Psoas muscle (tissue), 7 donors: ENCODE measurements at regions not wholly inside any gene's neighbourhood (a gene's known extent, or its start where the extent isn't known, plus 50 kb on each side); places are given as distances from the start of the nearest gene placed in this dataset.

Experiments
- ATAC-seq, 4 donors: fragments of 200-7000 bp; cut with Tn5 transposase; one replicate each; pipeline ENCODE4 v1.9.1; 2020; ENCODE audit warnings: moderate library complexity in 3 of 4, mild to moderate bottlenecking in 2 of 4
- DNase-seq, 2 donors: peaks; one replicate each; pipeline ENCODE4 v3.0.0-alpha.2; 2020
- H3K27ac ChIP-seq: fragments of 200-600 bp; one replicate; pipeline ENCODE4 v1.8.0; 2022
- H3K27me3 ChIP-seq, 3 donors: fragments of 200-600 bp in 1 of 3; one replicate each; pipeline versions ENCODE4 v1.6.1 to v1.8.0; 2013 to 2022; ENCODE audit warnings: low read length in 2 of 3, mild to moderate bottlenecking in 2 of 3, moderate library complexity in 1 of 3; ENCODE audit not compliant: insufficient read depth in 3 of 3
- H3K36me3 ChIP-seq, 2 donors: fragments of 200-600 bp in 1 of 2; one replicate each; pipeline versions ENCODE4 v1.6.1 to v1.8.0; 2013 to 2022; ENCODE audit warnings: low read depth in 1 of 2, mild to moderate bottlenecking in 1 of 2, moderate library complexity in 1 of 2; ENCODE audit not compliant: insufficient read depth in 1 of 2
- H3K4me1 ChIP-seq: fragments of 200-600 bp; one replicate; pipeline ENCODE4 v1.8.0; 2022
- H3K4me3 ChIP-seq: fragments of 200-600 bp; one replicate; pipeline ENCODE4 v1.8.0; 2022; ENCODE audit warnings: mild to moderate bottlenecking
- H3K9me3 ChIP-seq: fragments of 200-600 bp; one replicate; pipeline ENCODE4 v1.8.0; 2022
- CTCF ChIP-seq: fragments of 200-600 bp; IDR thresholded peaks from one replicate; pipeline ENCODE4 v1.8.0; 2022; ENCODE audit warnings: antibody characterized with exemption
- WGBS, 3 donors: extraction: QIAGEN DNeasy Blood & Tissue Kit; methylation state at CpG; one replicate each; pipeline versions ENCODE4 v1.1.6 to v1.1.7; 2013; 5-methylcytosine and 5-hydroxymethylcytosine counted together
- intact Hi-C, 2 donors: fragments of 100-400 bp; cut with DNase I; formaldehyde crosslinking; loops; one replicate each; pipeline versions ENCODE4 v1.11.0 to v1.14.2; 2022
- donor health status: healthy with polysubstance abuse.
- donor health status: DM: no; HTN: no; CAD: no; lungs with moderate emphysema.
- donor health status: Bipolar disorder and iron deficiency.
- donor health status: healthy.
- donor health status: DM: yes; HTN: yes; CAD: no.
- donor health status: DM: no; HTN: no; CAD: no.
- donor health status: DM: yes; HTN: yes; CAD: no.

DNA sequence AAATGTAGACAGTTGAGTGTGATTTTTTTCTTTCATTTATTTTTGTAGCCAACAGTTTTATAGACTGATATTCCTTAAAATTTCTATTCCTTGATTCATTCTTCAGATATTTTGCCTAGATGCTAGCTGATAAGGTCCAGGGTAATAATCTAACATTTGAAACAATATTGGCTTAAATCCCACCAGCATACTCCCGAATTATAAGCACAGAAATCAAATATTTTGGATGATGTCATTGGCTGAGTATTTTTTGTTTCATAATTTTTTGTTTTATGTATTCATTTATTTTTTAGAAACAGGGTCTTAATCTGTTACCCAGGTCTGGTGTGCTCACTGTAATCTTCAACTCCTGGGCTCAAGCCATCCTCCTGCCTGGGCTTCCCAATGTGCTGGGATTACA lies 88.4 kb downstream of the ISL1 start:
- Histone ChIP-seq H3K9me3 (no peaks in the 10 kb centered on the region), H3K27ac (no peak overlapping the region), H3K36me3 (no peaks in the 10 kb centered on the region), H3K4me1 (no peaks in the 10 kb centered on the region), H3K27me3 (no peaks in the 10 kb centered on the region), H3K4me3 (no peak overlapping the region)
- no peak for ATAC-seq
- TF ChIP-seq CTCF: no peak
- WGBS, 3 donors: 15 to 18% (median 15%) methylated on average over 1 of the region's 1 CpG
- intact Hi-C loops: no loop called here
- DNase-seq: no peak

DNA sequence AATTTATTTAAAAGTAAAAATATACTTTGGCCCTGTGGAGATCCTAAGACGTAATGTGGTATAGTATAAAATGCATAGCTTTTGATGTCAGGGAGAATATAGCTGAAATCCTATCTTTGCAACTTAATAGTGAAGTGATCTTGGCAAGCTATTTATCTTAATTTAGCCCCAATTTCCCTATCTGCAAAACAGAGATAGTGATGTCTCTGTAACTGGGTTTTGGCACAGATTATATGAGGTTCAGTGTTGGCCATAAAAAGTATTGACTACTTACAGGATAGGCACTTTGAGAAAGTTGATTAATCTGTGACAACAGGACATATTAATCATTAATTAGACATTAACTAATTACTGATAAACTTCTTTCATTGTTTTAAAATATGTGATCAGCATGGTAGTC lies 89.2 kb downstream of the ISL1 start:
- whole genome bisulfite sequencing, 3 donors: 76 to 95% (median 83%) methylated on average over 1 of the region's 1 CpG
- intact Hi-C loops: no loop called here
- H3K27ac ChIP-seq: no peak overlapping the region
- no peaks in the 10 kb centered on the region for H3K36me3 ChIP-seq
- no peaks in the 10 kb centered on the region for H3K4me1 ChIP-seq
- no peak for ATAC-seq
- H3K27me3 ChIP-seq: no peaks in the 10 kb centered on the region
- no peaks in the 10 kb centered on the region for H3K9me3 ChIP-seq
- no peak for TF ChIP-seq CTCF
- H3K4me3 ChIP-seq: no peak overlapping the region
- no peak for DNase-seq

GRCh38 chr5:51475628-51476027 lies 92.4 kb downstream of the ISL1 start:
- Histone ChIP-seq H3K27me3 (no peaks in the 10 kb centered on the region), H3K4me1 (no peaks in the 10 kb centered on the region), H3K4me3 (no peak overlapping the region), H3K9me3 (no peaks in the 10 kb centered on the region), H3K36me3 (no peaks in the 10 kb centered on the region), H3K27ac (no peak overlapping the region)
- ATAC-seq (no peak), DNase-seq (no peak)
- intact Hi-C loops: no loop called here
- TF ChIP-seq CTCF: no peak
- 73 to 88% (median 83%) methylated on average over 5 of the region's 5 CpGs for WGBS, 3 donors

GRCh38 chr5:51476431-51476830 lies 93.2 kb downstream of the ISL1 start:
- no peak for TF ChIP-seq CTCF

DNA sequence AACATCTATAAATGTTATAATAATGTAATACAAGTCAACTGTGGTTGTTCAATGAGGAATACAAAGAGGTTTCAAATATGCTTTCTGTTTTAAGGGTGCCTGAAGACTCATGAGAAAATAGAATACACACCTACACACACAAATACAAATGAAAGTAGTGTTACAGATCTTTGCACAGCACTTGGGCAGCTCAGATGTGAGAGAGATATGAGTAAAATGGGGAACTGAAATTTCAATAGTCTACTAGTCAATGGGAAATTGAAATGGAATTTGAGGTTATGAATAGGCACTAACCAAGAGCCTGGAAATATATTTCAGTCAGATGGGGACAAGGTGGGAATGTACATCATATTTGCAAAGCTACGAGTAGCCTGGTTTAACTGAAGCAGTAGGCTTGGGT lies 96.6 kb downstream of the ISL1 start:
- TF ChIP-seq CTCF: no peak
- 72 to 79% (median 76%) methylated on average over 1 of the region's 1 CpG for WGBS, 3 donors
- Histone ChIP-seq H3K27ac (no peak overlapping the region), H3K4me3 (no peak overlapping the region), H3K36me3 (no peaks in the 10 kb centered on the region), H3K9me3 (no peaks in the 10 kb centered on the region), H3K4me1 (no peaks in the 10 kb centered on the region), H3K27me3 (no peaks in the 10 kb centered on the region)
- no peak for DNase-seq
- ATAC-seq: no peak
- intact Hi-C loops: no loop called here

More at GRCh38 chr5:51476431-51476830, 93.2 kb downstream of the ISL1 start:
- DNase-seq (no peak), ATAC-seq (no peak)
- Histone ChIP-seq H3K27me3 (no peaks in the 10 kb centered on the region), H3K36me3 (no peaks in the 10 kb centered on the region), H3K4me3 (no peak overlapping the region), H3K4me1 (no peaks in the 10 kb centered on the region), H3K9me3 (no peaks in the 10 kb centered on the region), H3K27ac (no peak overlapping the region)
- intact Hi-C loops: no loop called here
